HG02884 (cell line): ENCODE measurements at regions not wholly inside any gene's neighbourhood (a gene's known extent, or its start where the extent isn't known, plus 50 kb on each side); places are given as distances from the start of the nearest gene placed in this dataset.

Experiments
- ATAC-seq: cut with Tn5 transposase; IDR thresholded peaks from one replicate; pipeline ENCODE4 v1.9.1; 2021; ENCODE audit warnings: mild to moderate bottlenecking, moderate library complexity; ENCODE audit not compliant: unreplicated experiment

DNA sequence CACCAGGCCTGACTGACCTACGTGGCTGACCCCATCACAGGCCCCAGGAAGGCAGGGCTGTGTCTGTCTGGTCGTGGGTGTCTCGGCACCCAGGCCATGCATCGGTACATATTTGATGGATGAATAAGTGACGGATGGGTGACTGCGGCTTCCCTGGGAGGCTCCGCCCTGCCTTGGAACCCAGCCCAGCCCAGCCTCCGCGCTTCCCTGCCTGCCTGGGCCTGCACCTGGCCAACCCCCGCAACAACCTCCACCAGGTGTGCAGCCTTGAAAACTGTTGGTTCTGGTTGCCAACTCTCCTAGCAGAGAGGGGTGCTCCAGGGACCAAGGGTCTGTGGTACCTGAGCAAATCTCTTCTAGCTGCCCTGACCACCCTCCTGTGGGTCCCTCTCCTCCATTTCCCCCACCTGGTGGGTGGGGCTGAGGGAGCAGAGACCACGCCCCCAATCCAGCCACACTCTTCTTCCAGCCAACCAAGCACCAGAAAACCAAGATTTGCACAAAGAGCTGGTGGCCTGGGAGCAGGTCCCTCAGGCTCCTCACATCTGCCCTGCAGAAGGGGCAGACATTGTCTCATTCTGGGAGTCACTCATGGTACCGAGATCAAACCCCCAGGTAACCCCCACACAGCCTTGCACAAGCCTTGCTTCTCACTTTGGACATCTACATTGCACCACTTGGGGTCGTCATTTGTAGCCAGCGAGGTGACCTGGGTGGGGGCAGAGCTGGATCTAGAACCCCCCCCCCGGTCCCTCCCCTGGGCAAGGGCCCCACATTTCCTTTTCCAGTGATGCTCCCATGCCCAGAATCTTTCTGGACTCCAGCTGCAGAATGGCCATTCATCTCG lies 100.6 kb upstream of the IER5L start:
- ATAC-seq = no peak

DNA sequence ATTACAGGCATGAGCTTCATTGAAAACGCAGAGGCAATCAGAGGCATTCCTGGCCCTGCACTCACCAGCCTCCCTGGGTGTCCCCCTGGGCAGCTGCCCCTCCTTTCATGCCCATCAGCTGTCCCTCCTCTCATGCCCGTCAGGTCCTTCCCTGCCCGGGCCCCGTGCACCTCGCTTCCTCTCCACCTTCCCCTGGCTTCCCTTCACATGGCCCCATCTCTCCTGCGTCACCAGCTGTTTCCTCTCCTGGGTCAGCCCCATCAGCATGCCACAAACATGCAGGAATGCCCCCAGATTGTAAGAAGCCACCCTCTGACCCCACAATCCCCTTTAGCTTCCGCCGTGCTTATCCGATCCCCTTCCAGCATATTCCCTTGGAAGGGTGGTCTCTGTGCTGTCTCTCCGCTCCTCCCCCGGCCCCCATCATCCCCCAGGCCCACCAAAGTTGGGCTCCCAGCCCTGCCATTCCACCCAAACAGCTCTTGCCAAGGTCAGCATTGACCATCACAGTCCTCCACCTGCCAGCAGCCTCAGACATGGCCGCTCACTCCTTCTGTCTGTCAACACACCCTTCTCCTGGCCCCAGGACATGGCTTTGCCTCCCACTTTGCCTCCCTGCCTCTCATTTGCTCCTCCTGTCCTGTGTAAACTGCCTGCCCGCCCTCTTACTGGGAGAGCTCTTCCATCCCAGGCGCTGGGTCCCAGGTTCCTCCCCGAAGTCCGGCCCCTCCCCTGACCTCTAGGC lies 98.6 kb upstream of the IER5L start:
- no peak for ATAC-seq

DNA sequence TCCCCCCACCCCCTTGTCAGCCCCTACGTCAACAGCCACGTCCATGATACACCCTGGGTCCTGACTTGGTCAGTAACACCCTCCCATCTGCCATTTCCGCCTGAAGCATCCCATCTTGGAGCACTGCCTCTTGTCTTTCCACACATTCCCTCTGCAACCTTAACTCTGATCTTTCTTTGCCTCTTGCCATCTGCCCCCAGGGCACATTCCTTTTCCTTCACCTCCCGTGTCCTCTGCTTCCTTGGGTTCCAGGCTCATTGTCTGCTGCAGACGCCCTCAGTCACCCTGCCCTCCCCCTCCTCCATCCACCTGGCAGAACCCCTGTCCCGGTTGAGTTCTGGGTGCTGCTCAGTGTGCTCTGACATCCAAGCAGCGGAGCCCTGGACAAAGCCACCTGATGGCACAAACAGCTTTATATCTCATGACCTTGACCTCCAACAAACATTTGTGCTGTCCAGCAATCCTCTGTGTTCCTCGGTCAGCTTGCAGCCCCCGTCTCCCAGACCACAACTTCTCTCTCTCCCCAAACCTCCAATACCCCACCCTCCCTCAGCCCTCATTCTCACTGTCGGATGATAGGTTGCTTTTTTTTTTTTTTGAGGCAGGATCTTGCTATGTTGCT lies 97.7 kb upstream of the IER5L start:
- no peak for ATAC-seq

DNA sequence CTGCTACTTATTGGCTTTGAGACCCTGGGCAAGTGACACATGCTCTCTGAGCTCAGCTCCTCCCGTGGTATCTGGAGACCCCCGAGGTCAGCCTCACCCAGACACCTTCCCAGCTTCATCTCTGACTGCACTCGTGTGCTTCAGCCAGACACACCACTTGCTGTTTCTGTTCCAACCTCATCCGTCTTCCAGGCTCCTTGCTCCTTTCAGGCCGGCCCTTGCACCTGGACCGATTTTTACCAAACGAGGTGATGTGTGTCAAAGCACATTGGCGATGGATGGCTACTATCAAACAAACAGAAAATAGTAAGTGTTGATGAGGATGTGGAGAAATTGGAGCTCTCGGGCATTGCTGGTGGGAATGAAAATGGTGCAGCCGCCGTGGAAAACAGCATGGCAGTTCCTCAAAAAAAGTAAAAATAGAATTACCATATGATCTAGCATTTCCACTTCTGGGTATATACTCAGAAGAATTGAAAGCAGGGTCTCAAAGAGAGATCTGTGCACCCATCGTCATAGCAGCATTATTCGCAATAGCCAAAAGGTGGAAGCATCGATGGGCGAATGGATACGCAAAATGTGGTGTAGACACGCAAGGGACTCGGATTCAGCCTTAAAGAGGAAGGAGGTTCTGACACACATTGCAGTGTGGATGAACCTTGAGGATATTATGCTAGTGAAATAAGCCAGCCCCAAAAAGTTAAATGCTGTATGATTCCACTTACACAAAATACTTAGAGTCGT lies 96.1 kb upstream of the IER5L start:
- ATAC-seq = no peak

DNA sequence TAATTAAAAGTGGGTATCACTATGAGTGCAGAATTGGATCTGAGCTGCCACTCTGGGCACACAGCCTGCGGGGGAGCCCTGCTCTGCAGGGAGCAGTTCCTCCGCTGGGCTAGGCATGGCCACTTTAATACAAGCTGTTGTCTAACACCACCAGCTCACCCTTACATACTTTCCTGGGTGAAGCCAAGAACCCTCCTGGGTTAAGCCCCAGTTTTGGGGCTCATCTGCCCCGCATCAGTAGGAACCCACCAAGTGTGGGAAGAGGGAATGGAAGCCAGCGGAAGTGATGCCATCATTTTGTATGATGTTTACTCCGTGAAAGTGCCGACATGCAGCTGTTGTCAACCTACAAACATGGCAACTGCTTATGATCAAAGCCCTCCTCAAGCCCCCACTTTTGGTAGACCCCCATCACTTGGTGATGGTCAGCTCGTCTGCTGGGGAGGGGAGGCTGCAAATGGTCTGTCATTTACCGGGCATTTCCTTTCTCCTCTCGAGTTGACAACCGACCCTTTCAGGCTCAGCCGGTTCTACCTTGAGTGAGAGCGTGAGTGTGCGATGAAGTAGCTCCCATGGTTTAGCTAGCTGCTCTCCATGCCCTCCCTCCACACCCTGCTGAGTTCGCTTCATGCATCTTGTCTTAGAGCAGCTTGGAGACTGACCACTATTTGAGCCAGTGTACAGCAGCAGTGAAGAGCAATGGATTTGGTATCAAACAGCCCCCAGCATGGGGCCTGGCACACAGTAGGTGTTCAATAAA lies 95.3 kb upstream of the IER5L start:
- no peak for ATAC-seq

DNA sequence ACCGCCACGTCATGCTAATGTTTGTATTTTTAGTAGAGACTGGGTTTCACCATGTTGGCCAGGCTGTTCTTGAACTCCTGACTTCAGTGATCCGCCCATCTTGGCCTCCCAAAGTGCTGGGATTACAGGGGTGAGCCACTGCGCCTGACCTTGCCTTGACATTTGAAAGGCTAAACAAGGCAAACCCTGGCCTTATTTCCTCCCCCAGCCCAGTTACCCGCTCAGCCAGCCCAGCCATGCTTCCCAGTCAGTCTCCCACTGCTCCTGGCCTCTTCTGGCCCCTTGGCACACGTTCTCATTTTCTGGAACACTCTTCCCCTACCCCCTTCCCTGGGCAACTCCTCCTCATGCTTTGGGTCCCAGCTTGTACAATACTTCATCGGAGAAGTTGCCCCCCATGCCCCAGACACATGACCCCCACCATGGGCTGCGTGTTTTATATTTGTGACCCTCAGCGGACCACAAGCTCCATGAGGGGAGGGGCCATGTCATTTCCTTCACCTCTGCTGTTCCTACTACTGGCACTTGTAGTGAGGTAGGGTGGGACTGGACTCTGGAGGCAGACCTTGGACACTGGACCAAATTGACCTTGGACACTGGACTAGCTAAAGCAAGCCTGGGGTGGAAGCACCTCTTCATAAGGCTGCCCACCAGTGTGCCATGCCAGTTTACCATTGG lies 94.4 kb upstream of the IER5L start:
- ATAC-seq = no peak

DNA sequence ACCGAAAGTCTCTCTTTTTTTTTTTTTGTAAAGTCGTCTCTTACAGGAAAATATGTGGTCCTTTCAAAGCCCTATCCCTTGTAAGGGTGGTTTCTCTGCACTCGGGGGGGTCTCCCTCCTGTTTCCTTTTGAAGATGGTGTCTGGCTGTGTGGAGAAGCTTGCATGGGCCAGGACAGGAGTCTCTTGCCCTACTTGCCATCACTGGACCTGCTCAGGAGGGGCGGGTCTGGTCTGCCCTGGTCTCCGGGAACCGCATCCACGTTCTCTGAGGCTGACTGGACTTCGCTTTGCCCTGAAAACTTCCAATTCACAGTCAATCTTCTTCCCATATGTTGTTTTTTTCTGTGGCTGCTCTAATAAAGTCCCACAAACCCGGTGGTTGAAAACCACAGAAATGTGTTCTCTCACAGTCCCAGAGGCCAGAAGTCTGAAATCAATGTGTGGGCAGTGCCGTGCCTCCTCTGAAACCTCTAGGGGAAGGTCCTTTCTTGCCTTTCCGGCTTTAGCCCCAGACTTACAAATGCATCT lies 92.9 kb upstream of the IER5L start:
- ATAC-seq = peak; percentile 48

DNA sequence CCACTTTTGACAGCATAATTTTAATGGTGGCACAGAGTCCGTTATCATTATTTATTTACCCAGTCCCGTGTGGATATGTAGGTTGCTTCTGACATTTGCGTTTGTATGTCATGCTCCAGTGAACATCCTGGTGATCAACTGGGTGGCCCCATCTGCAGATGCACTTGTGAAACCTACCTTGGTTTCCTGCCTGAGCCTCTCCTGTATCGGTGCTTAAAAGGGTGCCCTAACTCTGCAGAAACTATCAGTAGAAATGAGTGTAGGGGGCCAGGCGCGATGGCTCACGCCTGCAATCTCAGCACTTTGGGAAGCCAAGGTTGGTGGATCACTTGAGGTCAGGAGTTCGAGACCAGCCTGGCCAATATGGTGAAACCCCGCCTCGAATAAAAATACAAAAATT lies 92.1 kb upstream of the IER5L start:
- peak; percentile 72 for ATAC-seq

DNA sequence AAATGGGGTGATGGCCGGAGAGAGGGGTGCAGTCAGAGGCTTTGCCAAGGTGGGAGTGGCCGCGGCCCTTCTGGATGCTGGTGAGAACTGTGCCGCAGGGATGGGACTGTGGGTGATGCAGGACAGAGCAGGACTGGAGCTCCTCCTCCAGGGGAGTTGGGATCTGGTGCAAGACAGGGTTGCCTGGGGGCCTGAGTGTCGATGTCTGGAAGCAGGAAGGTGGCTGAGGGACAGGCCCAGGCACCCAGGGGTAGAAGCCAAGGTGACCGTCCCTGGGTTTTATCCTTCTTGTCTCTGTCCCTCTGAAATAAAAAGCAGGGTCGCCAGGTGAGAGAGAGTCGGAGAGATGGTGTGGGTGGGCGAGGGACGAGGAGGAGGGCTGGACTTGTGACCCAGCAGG lies 89.1 kb upstream of the IER5L start:
- no peak for ATAC-seq

DNA sequence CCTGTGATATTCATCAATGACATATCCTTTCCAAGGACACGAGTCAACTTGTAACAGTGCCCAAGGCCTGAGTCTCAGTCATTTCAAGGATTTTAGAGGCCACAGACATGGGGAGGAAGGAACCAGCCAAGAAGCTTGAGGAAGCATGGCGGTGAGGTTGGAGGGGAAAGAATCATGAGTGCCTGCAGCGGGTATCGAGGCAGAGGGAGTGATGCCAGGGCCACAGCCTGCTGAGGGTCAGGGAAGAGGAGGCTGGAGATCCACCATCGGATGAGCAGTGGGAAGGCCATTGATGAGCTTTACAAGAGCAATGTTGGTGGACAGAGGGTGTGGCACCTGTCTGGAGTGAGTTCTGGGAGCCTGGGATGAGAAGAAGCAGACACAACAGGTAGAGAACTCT lies 88.5 kb upstream of the IER5L start:
- no peak for ATAC-seq

DNA sequence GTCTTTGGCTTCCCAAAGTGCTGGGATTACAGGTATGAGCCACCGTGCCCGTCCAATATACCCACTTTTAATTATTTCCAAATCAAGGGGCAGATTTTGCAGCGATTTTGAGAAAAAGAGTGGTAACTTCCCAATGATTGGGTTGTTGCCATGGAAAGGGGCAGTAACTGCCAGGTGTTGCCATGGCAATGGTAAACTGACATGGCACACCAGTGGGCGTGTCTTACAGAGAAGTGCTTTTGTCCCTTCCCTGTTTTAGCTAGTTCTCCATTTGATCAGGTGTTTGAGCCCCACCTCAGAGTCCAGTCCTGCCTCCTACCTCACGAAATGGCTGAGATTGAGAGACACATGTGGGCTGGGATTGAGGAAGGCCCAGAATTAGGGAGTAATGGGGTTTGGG lies 86.3 kb upstream of the IER5L start:
- no peak for ATAC-seq

DNA sequence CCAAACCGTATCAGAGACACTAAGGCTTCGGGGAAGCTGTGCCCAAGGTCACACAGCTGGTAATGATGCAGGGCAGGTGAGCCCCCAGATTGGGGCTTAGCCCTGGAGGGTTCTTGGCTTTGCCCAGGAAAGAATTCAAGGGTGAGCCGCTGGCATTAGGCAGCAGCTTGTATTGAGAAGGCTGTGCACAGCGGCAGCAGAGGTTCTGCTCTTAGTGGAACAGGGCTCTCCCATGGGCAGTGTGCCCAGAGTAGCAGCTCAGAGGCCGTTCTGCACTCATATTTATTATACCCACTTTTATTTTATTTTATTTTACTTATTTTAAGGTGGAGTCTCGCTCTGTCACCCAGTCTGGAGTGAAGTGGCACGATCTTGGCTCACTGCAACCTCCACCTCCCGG lies 85.8 kb upstream of the IER5L start:
- ATAC-seq = no peak

DNA sequence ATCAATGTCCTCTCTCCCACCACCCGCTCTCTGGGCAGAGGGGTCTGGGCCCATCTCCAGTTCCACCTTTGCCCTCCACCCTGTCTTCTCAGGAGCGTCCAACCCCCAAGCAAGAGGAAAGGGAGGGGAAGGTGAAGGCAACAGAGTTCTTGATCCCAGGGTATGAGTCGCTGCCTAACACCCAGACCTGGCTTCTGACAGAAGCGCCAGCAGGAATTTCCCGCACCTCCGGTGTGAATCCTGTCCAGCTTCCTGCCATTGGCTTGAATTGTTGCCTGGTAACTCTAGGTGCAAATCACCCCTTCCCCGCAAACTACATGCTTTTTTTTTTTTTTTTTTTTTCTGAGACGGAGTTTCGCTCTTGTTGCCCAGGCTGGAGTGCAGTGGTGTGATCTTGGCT lies 84.2 kb upstream of the IER5L start:
- ATAC-seq = no peak

DNA sequence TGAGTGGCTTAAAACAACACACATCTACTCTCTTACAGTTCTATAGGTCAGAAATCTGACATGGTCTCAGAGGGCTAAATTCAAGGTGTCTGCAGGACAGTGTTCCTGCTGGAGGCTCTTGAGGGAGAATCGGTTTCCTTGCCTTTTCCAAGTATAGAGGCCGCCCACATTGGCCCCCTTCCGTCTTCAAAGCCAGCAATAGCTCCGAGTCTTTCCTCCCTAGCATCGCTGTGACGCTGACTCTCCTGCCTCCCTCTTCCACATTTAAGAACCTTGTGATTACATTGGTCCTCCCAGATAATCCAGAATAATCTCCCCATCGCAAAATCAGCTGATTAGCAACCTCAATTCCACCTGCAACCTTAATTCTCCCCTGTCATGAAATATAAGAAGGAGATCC lies 81.3 kb upstream of the IER5L start:
- no peak for ATAC-seq

DNA sequence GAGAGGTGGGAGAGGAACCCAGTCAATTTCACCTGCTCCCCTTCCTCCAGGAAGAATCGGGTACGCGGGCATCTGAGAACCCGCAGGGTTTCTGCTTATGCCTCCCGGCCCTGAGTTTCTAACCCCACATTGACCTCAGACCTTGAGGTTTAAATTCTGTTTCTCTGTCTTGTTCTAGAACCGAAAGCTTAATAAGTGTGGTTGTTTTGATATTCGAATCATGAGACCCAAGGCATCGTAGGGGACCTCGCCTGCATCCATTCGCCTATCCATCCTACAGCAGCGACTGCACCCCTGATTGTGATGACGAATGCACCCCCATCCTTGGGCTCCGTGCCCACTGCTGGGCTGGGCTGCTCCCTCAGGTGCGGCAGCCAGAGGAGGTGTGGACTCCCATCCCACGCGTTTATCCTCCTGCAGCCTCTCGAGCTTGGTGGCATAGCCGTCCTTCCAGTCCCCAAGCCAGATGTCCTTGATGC lies 80.8 kb upstream of the IER5L start:
- no peak for ATAC-seq

DNA sequence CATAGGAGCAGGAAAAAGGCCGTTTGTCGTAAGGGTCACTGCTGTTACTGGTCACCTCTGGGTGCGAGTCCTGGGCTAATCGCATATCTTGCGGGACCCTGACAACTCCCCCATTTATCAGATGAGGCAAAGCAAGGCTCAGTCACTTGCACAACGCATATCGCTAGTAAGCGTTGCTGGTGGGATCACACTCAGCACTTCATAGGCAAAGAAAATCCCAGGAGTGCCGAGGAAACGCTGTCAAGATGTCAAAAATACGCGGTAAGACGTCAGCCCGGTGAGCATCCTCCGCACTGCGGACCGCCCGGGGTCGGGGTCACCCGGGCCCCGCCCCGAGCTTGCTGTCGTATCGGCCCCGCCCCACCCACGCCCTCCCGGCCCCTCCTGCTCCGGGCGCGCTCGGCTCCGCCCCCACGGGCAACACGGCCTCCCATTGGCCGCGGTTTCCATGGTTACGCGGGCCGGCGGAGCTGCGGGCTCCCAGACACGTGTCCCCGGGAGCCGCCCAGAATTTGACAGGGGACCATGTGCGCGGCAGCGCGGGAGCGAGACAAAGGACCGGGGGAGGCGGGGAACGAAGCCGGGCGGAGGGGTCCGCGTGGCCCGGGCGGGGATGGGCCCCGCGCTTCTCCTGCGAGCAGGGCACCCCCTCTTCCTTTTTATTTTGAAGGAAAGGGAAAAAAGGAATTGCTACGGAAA lies 80.2 kb upstream of the IER5L start:
- ATAC-seq = no peak

DNA sequence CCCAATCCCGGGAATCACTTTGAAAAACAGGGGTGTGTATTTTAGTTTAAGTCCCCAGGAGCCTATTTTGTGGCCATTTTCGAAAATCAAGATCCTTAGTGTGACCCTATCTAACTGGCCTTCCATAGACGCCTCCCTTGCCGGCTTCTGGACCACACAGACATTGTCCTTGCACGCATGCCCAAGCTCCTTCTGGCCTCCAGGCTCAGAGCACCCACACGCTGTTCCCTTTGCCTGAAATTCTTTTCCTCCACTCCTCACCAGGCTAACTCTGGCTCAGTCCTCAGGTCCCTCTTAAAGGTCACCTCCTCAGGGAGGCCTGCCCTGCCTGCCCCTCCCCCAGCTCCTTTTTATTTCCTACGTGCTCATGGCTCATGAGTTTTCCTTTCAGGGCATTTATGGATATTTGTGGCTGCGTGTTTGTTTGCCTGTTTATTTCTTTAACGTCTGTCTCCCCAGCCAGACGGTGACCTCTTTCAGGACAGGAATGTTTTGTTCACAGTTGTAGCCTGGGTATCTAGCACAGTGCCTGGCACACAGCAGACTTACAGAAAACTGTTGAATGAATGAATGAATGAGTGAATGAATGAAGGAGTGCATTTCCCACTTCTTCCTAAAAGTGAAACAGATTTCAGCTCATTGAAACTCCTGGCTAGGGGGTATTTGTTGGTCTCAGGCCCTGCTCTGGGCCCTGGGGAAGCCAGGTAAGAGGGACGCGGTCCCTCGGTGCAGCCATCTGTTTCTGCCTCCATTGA lies 79.1 kb upstream of the IER5L start:
- no peak for ATAC-seq

DNA sequence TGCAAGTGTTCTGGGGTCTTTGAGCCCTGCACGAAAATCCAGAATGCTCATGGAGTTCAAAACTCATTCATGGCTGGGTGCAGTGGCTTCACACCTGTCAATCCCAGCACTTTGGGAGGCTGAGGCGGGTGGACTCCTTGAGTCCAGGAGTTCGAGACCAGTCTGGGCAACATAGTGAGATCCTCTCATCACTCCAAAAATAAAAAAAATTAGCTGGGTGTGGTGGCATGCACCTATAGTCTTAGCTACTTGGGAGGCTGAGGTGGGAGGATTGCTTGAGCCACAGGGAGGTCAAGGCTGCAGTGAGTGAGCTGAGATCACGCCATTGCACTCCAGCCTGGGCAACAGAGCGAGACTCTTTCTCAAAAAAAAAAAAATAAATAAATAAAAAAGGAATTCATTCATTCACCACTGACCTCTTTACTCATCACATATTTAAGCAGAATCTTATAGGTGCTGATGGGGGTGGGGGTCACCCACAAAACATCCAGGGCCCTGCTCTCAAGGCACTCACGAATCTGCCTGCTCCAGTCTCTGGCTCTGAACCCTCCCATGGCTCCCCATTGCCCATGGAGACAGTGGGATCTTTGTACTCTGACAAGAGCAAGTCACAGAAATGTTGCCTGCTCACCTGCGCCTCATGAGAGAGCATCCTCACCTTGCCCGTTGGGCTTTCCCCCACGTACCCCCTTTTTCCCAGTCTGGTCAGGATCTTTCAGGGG lies 76.7 kb upstream of the IER5L start:
- no peak for ATAC-seq
